Osteoblast (primary cell): ENCODE measurements at regions not wholly inside any gene's neighbourhood (a gene's known extent, or its start where the extent isn't known, plus 50 kb on each side); places are given as distances from the start of the nearest gene placed in this dataset.
"Not testable (repeated sequence)": the region's sequence is repeated elsewhere in the genome, so short reads cannot be mapped to it uniquely, and the experiment has no call there.

Source experiments
- DNase-seq: peaks from one replicate; pipeline ENCODE4 v3.0.0; 2011; ENCODE audit warnings: low spot score, mixed read lengths; ENCODE audit not compliant: insufficient read length; ENCODE audit errors: missing footprints
- H2AFZ ChIP-seq: 2 replicates; pipeline ENCODE4 v1.6.0; 2011; ENCODE audit warnings: mild to moderate bottlenecking, low read length
- H3K27ac ChIP-seq: 2 replicates; pipeline ENCODE4 v1.5.1; 2011; ENCODE audit warnings: mild to moderate bottlenecking, low read depth, low read length, moderate library complexity
- H3K27me3 ChIP-seq: 2 replicates; pipeline ENCODE4 v1.6.0; 2012; ENCODE audit warnings: mild to moderate bottlenecking, control low read depth, inconsistent platforms, low read length, moderate library complexity; ENCODE audit not compliant: insufficient read depth
- H3K36me3 ChIP-seq: 2 replicates; pipeline ENCODE4 v1.5.1; 2011; ENCODE audit warnings: mild to moderate bottlenecking, low read length, control low read depth, moderate library complexity; ENCODE audit not compliant: insufficient read depth
- H3K4me1 ChIP-seq: 2 replicates; pipeline ENCODE4 v1.5.1; 2011; ENCODE audit warnings: mild to moderate bottlenecking, low read length, control low read depth, moderate library complexity; ENCODE audit not compliant: insufficient read depth
- H3K4me2 ChIP-seq: 2 replicates; pipeline ENCODE4 v1.6.0; 2011; ENCODE audit warnings: mild to moderate bottlenecking, low read length; ENCODE audit not compliant: insufficient read depth
- H3K4me3 ChIP-seq: fragments of 200-600 bp; sonication (generic); 3 replicates; pipeline ENCODE4 v1.5.1; 2012; ENCODE audit warnings: mild to moderate bottlenecking, low read length, inconsistent platforms; ENCODE audit not compliant: insufficient read depth
- H3K79me2 ChIP-seq: 2 replicates; pipeline ENCODE4 v1.6.0; 2012; ENCODE audit warnings: mild to moderate bottlenecking, low read length, control low read depth, inconsistent platforms; ENCODE audit not compliant: insufficient read depth
- H3K9me3 ChIP-seq: 2 replicates; pipeline ENCODE4 v1.5.1; 2011; ENCODE audit warnings: low read depth, low read length, control low read depth
- H4K20me1 ChIP-seq: 2 replicates; pipeline ENCODE4 v1.6.0; 2012; ENCODE audit warnings: mild to moderate bottlenecking, low read length, control low read depth; ENCODE audit not compliant: insufficient read depth
- CTCF ChIP-seq: IDR thresholded peaks from 2 replicates; pipeline ENCODE4 v1.5.1; 2011; ENCODE audit warnings: mild to moderate bottlenecking, low read depth, low read length, moderate library complexity; ENCODE audit errors: extremely low read depth

GRCh38 chr4:169899295-169899694 is 126.9 kb downstream of the MFAP3L start:
- H3K79me2 ChIP-seq: no peaks in the 10 kb centered on the region
- no peaks in the 10 kb centered on the region for H3K4me1 ChIP-seq
- no peaks in the 10 kb centered on the region for H3K36me3 ChIP-seq
- H3K27ac ChIP-seq: no peak overlapping the region
- H3K4me3 ChIP-seq: no peak overlapping the region
- no peak overlapping the region for H2AFZ ChIP-seq
- no peak overlapping the region for H3K4me2 ChIP-seq
- TF ChIP-seq CTCF: no peak
- DNase-seq: no peak
- peaks cover 2% of the 10 kb centered on the region for H3K27me3 ChIP-seq
- H4K20me1 ChIP-seq: no peaks in the 10 kb centered on the region
- H3K9me3 ChIP-seq: no peaks in the 10 kb centered on the region

GRCh38 chr4:169898095-169898494 is 128.1 kb downstream of the MFAP3L start:
- H3K4me1 ChIP-seq: no peaks in the 10 kb centered on the region
- H4K20me1 ChIP-seq: no peaks in the 10 kb centered on the region
- no peak overlapping the region for H3K4me2 ChIP-seq
- no peak for TF ChIP-seq CTCF
- H3K79me2 ChIP-seq: no peaks in the 10 kb centered on the region
- H3K27ac ChIP-seq: no peak overlapping the region
- H2AFZ ChIP-seq: no peak overlapping the region
- no peak overlapping the region for H3K4me3 ChIP-seq
- no peaks in the 10 kb centered on the region for H3K27me3 ChIP-seq
- H3K36me3 ChIP-seq: no peaks in the 10 kb centered on the region
- no peaks in the 10 kb centered on the region for H3K9me3 ChIP-seq
- DNase-seq: no peak

GRCh38 chr4:169894767-169895166 is 131.4 kb downstream of the MFAP3L start:
- H3K27ac ChIP-seq, H3K4me3 ChIP-seq, H3K4me1 ChIP-seq, H3K36me3 ChIP-seq, H4K20me1 ChIP-seq, H3K27me3 ChIP-seq, H3K79me2 ChIP-seq, DNase-seq, H2AFZ ChIP-seq, H3K9me3 ChIP-seq, H3K4me2 ChIP-seq: not testable (repeated sequence)

GRCh38 chr4:169885893-169886292 is 128.1 kb upstream of the HPF1 start:
- Histone ChIP-seq H3K4me3 (no peak overlapping the region), H2AFZ (no peak overlapping the region), H4K20me1 (no peaks in the 10 kb centered on the region), H3K9me3 (no peaks in the 10 kb centered on the region), H3K4me1 (no peaks in the 10 kb centered on the region), H3K36me3 (no peaks in the 10 kb centered on the region), H3K27me3 (no peaks in the 10 kb centered on the region), H3K27ac (no peak overlapping the region), H3K79me2 (no peaks in the 10 kb centered on the region), H3K4me2 (no peak overlapping the region)
- no peak for TF ChIP-seq CTCF
- DNase-seq: no peak

- DNase-seq: no peak
These were observed 124.0 kb upstream of the HPF1 start for GRCh38 chr4:169881769-169882168.

More at GRCh38 chr4:169881769-169882168, 124.0 kb upstream of the HPF1 start:
- no peaks in the 10 kb centered on the region for H3K9me3 ChIP-seq
- no peak for TF ChIP-seq CTCF
- H3K4me1 ChIP-seq: no peaks in the 10 kb centered on the region
- H4K20me1 ChIP-seq: no peaks in the 10 kb centered on the region
- H3K4me2 ChIP-seq: no peak overlapping the region
- H2AFZ ChIP-seq: no peak overlapping the region
- no peak overlapping the region for H3K27ac ChIP-seq
- H3K4me3 ChIP-seq: no peak overlapping the region
- H3K79me2 ChIP-seq: no peaks in the 10 kb centered on the region
- H3K36me3 ChIP-seq: no peaks in the 10 kb centered on the region
- no peaks in the 10 kb centered on the region for H3K27me3 ChIP-seq
